HG03196 (cell line): ENCODE measurements at regions not wholly inside any gene's neighbourhood (a gene's known extent, or its start where the extent isn't known, plus 50 kb on each side); places are given as distances from the start of the nearest gene placed in this dataset.
"Not testable (repeated sequence)": the region's sequence is repeated elsewhere in the genome, so short reads cannot be mapped to it uniquely, and the experiment has no call there.

Experiments
- ATAC-seq: cut with Tn5 transposase; IDR thresholded peaks from one replicate; pipeline ENCODE4 v1.9.1; 2021; ENCODE audit not compliant: unreplicated experiment

DNA sequence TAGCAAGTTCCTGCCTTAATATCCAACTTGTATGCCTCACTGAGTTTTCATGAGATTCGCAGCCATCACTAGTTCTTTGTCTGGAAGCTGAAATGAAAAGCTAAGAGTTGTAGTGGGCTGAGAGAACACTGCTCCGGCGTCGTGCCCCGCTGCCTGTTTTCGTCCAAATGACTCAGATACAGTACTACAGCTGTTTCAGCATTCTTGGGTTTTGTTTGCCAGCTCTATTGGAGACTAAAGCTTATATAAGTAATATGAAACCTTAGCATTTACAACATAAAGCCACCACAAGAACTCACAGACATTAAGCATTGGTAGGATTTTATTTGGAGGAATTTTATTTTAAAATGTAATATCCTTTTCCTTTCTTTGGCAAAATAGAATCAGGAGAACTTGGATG lies 299.7 kb downstream of the DLEU7 start:
- no peak for ATAC-seq

DNA sequence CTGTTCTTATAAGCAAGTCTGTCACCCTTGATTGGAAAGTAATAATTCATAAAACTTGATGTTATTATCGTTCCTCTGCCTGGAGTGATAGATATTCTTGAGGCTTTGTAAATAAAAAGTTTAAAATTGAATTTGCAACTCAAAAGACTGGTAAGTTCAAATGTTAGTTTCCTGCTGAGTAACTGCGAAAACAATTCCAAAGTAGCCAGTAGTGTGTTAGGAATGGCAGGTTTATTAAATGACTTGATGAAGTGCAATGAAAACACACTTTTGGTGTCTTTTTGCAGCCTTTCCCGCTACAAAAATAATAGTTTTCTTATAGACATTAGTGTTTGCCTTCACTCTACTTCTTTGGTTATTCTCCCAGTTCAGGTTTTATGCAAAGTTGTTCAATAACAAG lies 299.3 kb downstream of the DLEU7 start:
- ATAC-seq: no peak

- not testable (repeated sequence) for ATAC-seq
Measured at GRCh38 chr13:50547175-50547574, 296.3 kb downstream of the DLEU7 start.

DNA sequence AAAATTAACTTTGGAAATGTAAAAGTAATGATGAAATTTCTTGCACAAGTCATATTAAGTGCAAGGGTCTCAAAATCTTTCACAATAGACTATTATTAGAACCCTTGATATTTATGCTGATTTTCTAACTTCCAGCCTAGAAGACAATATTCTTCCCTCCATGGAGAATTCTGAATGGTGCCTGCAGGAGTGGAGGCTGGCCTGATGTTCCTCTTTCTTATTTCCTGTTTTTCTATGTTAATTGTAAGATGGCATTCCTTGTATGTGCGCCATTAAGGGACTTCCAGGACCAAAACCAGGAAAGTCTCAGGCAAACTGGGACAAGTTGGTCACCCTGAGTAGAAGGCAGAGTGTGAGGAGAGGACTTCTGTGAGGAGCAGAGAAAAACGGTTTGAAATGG lies 294.9 kb downstream of the DLEU7 start:
- ATAC-seq: no peak

GRCh38 chr13:50549221-50549942 lies 294.1 kb downstream of the DLEU7 start:
- no peak for ATAC-seq

- ATAC-seq: no peak
Measured at GRCh38 chr13:50550151-50550550, 293.3 kb downstream of the DLEU7 start.

GRCh38 chr13:50552424-50552966 lies 291.0 kb downstream of the DLEU7 start:
- ATAC-seq: no peak

GRCh38 chr13:50561739-50562138 lies 281.8 kb downstream of the DLEU7 start:
- ATAC-seq: no peak

GRCh38 chr13:50566646-50567045 lies 276.8 kb downstream of the DLEU7 start:
- ATAC-seq: no peak

DNA sequence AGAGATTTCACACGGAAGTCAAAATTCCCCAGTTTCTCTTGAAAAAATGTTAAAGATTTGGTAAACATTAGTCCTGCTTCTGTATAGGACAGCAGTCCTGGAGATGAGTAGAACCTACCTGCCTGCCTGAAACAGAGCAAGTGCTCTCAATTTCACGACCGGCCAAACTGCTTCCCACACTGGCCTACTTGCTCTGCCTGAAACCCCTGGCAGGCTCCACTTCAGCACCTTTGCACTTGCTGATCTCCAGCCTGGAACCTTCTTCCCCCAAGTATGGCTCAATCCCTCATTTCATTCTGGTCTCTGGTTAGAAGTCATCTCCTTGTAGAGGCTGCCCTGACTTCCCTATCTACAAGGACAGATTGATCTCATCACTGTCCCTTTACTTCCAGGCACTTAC lies 271.4 kb downstream of the DLEU7 start:
- ATAC-seq: no peak

GRCh38 chr13:50573066-50573465 lies 270.4 kb downstream of the DLEU7 start:
- no peak for ATAC-seq

GRCh38 chr13:50574731-50575130 lies 268.8 kb downstream of the DLEU7 start:
- ATAC-seq: no peak

DNA sequence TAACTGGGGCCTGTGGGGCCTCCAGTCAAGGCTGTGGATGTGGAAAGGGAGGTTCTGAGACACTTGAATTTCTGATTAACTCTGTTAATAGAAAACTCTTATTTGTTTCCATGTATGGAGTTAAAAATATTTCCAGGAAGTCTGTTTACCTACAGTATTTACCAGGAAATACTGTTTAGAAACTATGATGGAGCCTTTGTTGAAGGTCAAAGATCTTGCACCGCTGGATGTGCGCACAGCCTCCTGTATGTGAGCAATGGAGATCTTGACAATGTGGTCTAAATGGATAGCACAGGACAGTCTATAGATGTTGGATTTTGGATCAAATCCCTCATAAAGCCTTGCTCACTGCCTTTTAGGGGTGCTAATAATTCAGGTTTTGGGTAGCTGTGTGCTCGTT lies 268.4 kb downstream of the DLEU7 start:
- ATAC-seq: no peak

DNA sequence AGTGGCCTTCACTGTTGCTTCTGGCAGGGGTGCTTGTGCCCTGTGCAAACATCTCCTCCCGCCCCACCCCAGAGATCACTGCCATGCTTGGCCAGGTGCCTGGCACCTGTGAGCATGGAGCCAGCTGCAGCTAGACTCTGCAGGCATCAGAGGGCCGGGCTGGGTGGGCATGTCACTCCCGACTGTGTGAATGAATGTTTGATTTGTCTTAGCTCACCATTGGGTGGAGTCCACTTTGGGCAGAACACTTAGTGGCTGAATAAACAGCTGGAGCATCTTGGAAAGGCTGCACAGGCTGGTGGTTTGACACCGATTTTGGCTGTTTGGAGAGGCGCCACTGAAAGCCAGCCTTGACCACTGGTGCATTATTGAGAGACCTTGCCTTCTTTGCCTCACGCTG lies 267.3 kb downstream of the DLEU7 start:
- no peak for ATAC-seq

- ATAC-seq: no peak
Measured at GRCh38 chr13:50577806-50578205, 265.7 kb downstream of the DLEU7 start.

- no peak for ATAC-seq
Measured at GRCh38 chr13:50580684-50581305, 262.7 kb downstream of the DLEU7 start.

DNA sequence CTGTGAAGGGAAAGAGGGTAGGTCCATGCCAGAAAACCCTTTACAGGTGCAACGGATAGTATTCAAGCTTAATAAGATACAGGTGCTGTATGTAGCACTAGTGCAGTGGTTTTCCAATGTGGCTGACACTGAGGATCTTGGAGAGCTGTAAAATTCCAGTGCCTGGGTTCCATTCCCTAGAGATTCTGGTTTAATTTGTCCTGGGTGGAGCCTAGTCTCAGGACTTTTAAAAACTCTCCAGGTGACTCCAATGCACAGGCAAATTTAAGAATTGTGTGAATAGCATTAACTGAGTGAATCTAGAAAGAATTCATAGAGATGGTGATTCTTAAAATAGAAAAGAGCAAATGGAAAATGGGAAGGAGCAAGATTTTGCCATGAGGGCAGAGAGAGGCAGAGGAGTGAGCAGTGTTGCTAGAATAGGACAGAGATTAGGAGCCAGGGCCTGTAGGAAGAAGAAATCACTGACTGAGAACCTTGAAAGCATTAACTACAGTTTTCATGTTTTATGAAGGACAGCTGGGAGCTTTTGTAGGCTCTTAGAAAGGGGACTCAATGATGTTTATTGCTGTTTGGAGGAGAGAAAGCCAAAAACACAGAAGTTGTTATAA lies 261.8 kb downstream of the DLEU7 start:
- ATAC-seq: no peak

- ATAC-seq: no peak
Measured at GRCh38 chr13:50584856-50585580, 258.5 kb downstream of the DLEU7 start.

DNA sequence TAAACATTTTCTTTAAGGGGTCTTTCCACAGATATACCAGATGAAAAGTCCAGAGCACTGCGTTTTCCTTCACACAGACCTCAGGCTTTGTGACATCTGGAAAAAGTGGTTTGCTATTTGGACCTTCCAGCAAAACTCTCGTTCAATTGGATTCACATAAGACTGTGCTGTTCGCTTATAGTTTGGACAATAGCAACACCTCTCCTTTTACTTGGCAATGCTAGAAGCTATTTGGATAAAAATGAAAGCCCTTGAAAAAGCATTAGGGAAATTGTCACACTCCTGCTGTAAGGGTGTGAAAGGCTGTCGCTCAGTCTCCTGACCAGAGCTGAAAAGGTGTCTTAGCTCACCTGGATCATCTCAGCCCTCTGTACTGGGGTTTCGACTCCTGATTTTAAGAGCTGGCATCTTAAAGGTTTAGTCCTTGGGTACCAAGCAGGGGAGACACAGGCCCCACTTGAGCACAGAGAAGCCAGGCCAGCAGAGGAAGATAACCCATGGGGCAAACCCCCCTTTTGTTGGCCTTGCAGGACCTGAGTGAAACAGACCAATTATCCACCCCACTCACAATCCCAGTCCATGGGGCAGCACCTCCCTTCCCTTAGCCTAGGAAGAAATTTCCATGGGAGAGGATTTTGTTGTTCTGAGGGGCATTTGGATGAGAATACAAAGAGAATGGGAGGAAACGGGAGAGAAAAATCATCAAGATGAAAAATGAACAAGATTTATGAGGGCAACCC lies 257.6 kb downstream of the DLEU7 start:
- ATAC-seq: no peak

- ATAC-seq: no peak
Measured at GRCh38 chr13:50586414-50587083, 256.9 kb downstream of the DLEU7 start.
